Erythroblast (primary cell): ENCODE measurements at regions not wholly inside any gene's neighbourhood (a gene's known extent, or its start where the extent isn't known, plus 50 kb on each side); places are given as distances from the start of the nearest gene placed in this dataset.

Experiments used
- GATA1 ChIP-seq: IDR thresholded peaks from 2 replicates; pipeline ENCODE4 v1.6.1; 2011; ENCODE audit warnings: low read depth, mild to moderate bottlenecking, control low read depth, low read length, moderate library complexity
- POLR2A ChIP-seq: IDR thresholded peaks from 2 replicates; pipeline ENCODE4 v1.6.1; 2011; ENCODE audit warnings: mild to moderate bottlenecking, low read length

GRCh38 chr3:24810881-24811280 is 316.2 kb upstream of the THRB start:
- TF ChIP-seq POLR2A: no peak
- no peak for TF ChIP-seq GATA1
